GM23338 (cell line): ENCODE measurements at regions not wholly inside any gene's neighbourhood (a gene's known extent, or its start where the extent isn't known, plus 50 kb on each side); places are given as distances from the start of the nearest gene placed in this dataset.

Source experiments
- CREB1 ChIP-seq: fragments of 250-450 bp; sonication (Bioruptor Pico); IDR thresholded peaks from 2 replicates; pipeline ENCODE4 v1.5.0; 2020; ENCODE audit warnings: low read depth, mild to moderate bottlenecking, moderate library complexity
- CTCF ChIP-seq, 2 experiments: fragments of 200-600 bp in 1 of 2; sonication (generic) in 1 of 2; conservative IDR thresholded peaks; 2 replicates each; pipeline versions ENCODE4 v1.5.1 to v1.6.1; 2016 to 2017; ENCODE audit warnings: antibody characterized with exemption in 2 of 2, low read depth in 2 of 2, mild to moderate bottlenecking in 2 of 2, moderate library complexity in 1 of 2
- ETS1 ChIP-seq: IDR thresholded peaks from 2 replicates; pipeline ENCODE4 v1.6.1; 2016; ENCODE audit warnings: antibody characterized with exemption
- EZH2 ChIP-seq: fragments of 200-600 bp; sonication (generic); IDR thresholded peaks from one replicate; pipeline ENCODE4 v1.8.0; 2017; ENCODE audit warnings: antibody characterized with exemption, mild to moderate bottlenecking, low read depth; ENCODE audit not compliant: unreplicated experiment
- EZH2phosphoT487 ChIP-seq: fragments of 200-600 bp; sonication (generic); IDR thresholded peaks from one replicate; pipeline ENCODE4 v1.8.1; 2018; ENCODE audit warnings: antibody characterized with exemption; ENCODE audit not compliant: unreplicated experiment
- JUNB ChIP-seq: IDR thresholded peaks from one replicate; pipeline ENCODE4 v1.6.1; 2016; ENCODE audit warnings: antibody characterized with exemption; ENCODE audit not compliant: unreplicated experiment
- POLR2AphosphoS5 ChIP-seq: IDR thresholded peaks from 2 replicates; pipeline ENCODE4 v1.6.1; 2016; ENCODE audit warnings: antibody characterized with exemption, low read depth
- REST ChIP-seq: IDR thresholded peaks from one replicate; pipeline ENCODE4 v1.6.1; 2018; ENCODE audit warnings: antibody characterized with exemption; ENCODE audit not compliant: unreplicated experiment
- ZNF114 ChIP-seq: fragments of 250-450 bp; sonication (Bioruptor Pico); IDR thresholded peaks from 2 replicates; pipeline ENCODE4 v1.5.0; 2020; ENCODE audit warnings: mild to moderate bottlenecking, moderate library complexity
- ZNF331 ChIP-seq: fragments of 250-450 bp; sonication (Bioruptor Pico); IDR thresholded peaks from 2 replicates; pipeline ENCODE4 v1.5.0; 2020; ENCODE audit warnings: low read depth, mild to moderate bottlenecking, moderate library complexity

- TF ChIP-seq REST (no peak), CTCF (conservative IDR thresholded peaks at IDR 0.05; ENCODE audit: low read depth in 2 of 2) (no peak), EZH2phosphoT487 (no peak), POLR2AphosphoS5 (no peak), JUNB (no peak), EZH2 (no peak), ZNF114 (CRISPR knock-in tag) (no peak), CREB1 (no peak), ETS1 (no peak), ZNF331 (CRISPR knock-in tag) (no peak)
Measured at GRCh38 chr13:109626386-109627171, 159.8 kb downstream of the IRS2 start.
